ENCODE measurements at regions not wholly inside any gene's neighbourhood (a gene's known extent, or its start where the extent isn't known, plus 50 kb on each side); places are given as distances from the start of the nearest gene placed in this dataset.

DNA sequence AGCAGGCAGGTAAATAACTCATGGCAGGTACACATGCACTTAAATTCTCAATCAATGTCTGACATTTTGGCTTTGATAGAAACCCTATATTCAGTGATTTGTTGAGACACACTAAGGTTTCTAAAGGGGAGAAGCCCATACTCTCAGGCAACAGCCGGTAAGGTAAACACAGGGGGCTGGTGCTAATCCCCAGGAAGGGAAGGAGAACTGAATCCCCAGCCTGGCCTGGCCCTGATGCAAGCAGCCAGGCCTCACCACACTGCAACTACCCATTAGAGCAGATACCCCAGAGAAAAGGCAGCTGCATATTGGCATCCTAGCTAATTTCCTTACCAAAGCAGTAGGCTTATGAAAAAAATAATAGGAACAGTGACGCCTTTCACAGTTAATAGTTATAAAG lies 116.5 kb upstream of the LRRC7 start:
- no peak overlapping the region for H3K4me3 ChIP-seq (ENCODE audit: low read length)
- no peak for DNase-seq (ENCODE audit: low read depth)
- TF ChIP-seq CTCF (conservative IDR thresholded peaks at IDR 0.05; ENCODE audit: low read depth, low read length): no peak

GRCh38 chr1:69455718-69456117 lies 112.0 kb upstream of the LRRC7 start:
- no peak for DNase-seq (ENCODE audit: low read depth)
- no peak for TF ChIP-seq CTCF (conservative IDR thresholded peaks at IDR 0.05; ENCODE audit: low read depth, low read length)
- H3K4me3 ChIP-seq (ENCODE audit: low read length): no peak overlapping the region

DNA sequence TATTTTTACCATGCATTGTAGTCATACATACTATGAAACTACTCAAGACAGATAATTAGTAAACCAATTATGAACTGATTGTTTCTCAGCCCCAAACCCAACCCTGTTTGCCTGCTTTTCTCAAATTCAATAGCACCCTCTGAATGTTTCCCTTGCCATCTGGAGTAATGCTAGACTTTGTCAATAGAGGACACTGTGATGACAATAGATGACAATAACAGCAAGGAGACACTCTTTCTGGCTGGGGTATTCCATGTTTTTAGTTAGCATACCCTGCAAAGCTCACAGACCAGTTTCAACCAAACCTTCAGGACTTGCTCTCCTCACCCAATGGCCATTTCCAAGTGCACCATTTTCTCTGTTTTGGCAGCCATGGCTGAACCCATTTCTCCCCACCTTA lies 108.5 kb upstream of the LRRC7 start:
- TF ChIP-seq CTCF (conservative IDR thresholded peaks at IDR 0.05; ENCODE audit: low read depth, low read length): no peak
- DNase-seq (ENCODE audit: low read depth): no peak

GRCh38 chr1:69475021-69475420 lies 92.7 kb upstream of the LRRC7 start:
- no peak for DNase-seq (ENCODE audit: low read depth)
- no peak for TF ChIP-seq CTCF (conservative IDR thresholded peaks at IDR 0.05; ENCODE audit: low read depth, low read length)
- H3K4me3 ChIP-seq (ENCODE audit: low read length): no peak overlapping the region

More for the DNA sequence above, 108.5 kb upstream of the LRRC7 start:
- no peak overlapping the region for H3K4me3 ChIP-seq (ENCODE audit: low read length)

DNA sequence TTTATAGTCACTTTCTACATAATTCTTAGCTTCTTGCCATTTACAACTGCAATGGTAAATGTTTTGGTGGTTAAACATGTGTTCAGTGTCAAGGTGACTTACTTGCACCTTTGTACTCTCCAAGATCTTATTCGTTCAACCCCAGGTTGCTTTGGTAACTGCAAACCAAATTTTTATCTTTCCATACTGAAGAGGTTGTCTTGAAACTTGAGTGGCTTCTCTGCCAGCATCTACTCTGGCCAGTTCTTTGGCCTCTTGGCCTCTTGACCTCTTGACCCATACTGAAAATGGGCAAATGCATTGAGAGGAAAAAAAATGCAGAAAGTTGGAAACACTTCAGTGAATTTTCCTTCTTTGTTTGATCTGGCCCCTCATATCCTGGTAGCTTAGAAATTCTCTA lies 88.0 kb upstream of the LRRC7 start:
- TF ChIP-seq CTCF (conservative IDR thresholded peaks at IDR 0.05; ENCODE audit: low read depth, low read length): no peak
- H3K4me3 ChIP-seq (ENCODE audit: low read length): no peak overlapping the region
- no peak for DNase-seq (ENCODE audit: low read depth)

DNA sequence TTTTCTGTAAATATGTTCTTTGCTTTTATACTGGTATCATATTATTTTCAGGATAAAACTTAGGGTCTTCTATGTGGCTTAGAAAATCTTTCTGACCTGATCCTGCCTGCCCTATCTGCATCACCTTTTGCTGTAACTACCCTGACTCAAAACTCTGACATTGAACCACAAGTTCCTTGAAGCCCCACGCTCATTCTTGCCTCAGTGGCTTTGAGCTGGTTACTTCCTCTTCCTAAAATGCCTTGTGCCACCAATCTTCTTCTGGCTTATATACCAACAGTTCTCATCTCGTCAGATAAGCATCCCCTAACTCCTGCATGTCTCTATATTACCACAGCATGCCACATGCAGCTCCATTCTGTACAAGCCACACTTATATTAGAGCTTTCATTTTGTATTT lies 84.5 kb upstream of the LRRC7 start:
- no peak for TF ChIP-seq CTCF (conservative IDR thresholded peaks at IDR 0.05; ENCODE audit: low read depth, low read length)
- no peak overlapping the region for H3K4me3 ChIP-seq (ENCODE audit: low read length)
- no peak for DNase-seq (ENCODE audit: low read depth)

DNA sequence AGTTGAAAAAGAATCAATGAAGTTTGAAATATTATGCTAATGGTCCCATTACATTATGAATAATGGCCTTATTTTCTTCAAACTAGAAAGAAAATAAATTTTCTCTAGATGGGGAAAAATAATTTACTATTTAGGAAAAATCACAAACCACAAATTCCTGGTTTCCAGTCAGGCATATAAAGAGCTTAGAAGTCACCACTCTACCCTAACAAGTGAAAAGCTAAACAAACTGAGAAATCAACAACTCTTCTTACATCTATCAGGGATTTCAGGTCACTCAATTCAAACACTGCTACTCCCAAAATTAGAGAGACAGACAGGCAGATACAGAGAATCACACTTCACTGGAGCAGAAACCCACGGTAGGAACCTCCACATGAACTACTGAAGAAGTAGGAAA lies 82.1 kb upstream of the LRRC7 start:
- TF ChIP-seq CTCF (conservative IDR thresholded peaks at IDR 0.05; ENCODE audit: low read depth, low read length): no peak
- no peak overlapping the region for H3K4me3 ChIP-seq (ENCODE audit: low read length)
- peak; percentile 45 for DNase-seq (ENCODE audit: low read depth)

Data from retinal pigment epithelial cell (primary cell).